ENCODE measurements at regions not wholly inside any gene's neighbourhood (a gene's known extent, or its start where the extent isn't known, plus 50 kb on each side); places are given as distances from the start of the nearest gene placed in this dataset.

DNA sequence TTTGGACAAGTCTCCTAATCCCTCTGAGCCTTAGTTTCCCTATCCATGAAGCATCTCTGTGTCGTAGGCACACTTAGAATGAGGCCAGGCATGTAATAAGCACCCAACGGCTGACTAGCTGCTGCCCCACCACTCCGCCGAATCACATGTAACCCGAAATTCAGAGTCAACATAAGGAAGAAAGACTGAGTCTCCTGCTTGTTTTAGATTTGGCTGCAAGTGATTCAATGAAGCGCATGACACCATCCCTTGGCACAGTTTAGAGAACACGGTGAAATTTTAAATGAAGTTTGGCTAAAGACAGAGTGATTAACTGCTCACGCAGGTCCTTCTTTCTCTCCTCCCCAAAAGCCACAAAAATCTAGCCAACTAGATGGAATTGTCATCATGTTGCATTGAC lies 279.2 kb downstream of the TLE3 start:
- no peak for DNase-seq

GRCh38 chr15:69819371-69819770 lies 278.3 kb downstream of the TLE3 start:
- no peak for DNase-seq

- DNase-seq: peak; percentile 35
Observed at GRCh38 chr15:69820819-69821218, 276.9 kb downstream of the TLE3 start.

GRCh38 chr15:69823223-69823907 lies 274.4 kb downstream of the TLE3 start:
- no peak for DNase-seq

- DNase-seq: no peak
Observed at GRCh38 chr15:69824075-69824876, 273.4 kb downstream of the TLE3 start.

DNA sequence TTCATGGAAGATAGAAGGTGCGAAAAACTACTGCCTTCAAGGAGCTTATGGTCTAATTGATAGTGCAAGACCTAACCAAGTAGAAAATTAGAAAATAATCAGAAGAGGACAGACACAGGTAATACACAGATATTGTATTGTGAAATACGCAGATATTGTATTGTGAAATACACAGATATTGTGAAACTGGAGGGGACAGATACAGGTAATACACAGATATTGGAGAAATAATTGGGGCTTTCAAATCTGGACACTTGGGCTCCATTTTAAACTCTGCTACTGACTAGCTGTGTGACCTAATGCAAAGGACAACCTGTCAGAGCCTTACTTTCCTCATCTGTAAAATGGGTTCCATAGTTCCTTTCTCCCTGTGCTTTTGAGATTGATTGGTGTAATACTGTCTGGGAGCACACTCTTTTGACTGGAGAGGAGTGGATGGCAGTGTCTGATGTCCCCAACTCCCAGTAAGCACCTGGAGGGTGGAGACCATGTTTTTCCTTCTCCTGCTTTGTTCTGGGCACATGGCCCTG lies 272.8 kb downstream of the TLE3 start:
- DNase-seq: no peak

DNA sequence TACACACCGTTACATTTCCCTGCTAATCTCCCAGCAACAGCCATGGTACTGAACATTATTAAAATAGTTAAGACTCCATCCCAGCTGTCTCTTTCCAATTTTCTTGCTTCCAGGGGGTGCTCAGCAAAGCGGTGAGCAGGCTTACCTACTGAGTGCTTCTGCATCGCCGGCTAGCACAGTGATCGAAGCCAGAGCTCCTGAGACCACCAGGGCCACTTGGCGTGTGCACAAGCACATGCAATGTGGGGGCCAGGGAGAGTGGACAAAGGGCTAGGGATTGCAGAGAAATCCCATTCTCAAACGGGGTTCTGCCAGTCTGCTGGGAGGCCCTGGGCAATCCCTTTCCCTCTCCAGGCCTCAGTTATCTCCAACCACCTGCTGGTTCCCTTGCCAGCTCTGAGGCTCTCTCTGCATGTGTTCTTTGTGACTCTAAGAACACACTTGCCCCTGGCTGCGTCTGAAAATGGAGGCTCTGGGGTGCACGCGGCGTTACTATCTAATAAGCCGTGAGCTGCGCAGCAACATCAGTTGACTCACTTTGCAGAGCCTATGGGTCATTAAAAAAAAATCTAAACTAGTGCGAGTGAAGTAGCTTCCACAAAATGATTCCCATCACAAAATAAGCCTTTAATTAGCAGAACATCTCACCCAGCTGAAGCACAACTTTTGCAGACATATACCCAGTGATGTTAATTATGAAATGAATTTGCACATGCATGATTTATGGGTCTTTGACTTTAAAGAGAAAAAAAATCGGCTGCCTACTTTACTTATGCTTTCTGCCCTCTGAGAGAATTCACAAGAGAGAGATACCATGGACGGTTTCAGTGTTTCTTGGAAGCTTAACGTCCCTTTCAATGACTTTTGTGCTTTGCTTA lies 271.5 kb downstream of the TLE3 start:
- DNase-seq: no peak

DNA sequence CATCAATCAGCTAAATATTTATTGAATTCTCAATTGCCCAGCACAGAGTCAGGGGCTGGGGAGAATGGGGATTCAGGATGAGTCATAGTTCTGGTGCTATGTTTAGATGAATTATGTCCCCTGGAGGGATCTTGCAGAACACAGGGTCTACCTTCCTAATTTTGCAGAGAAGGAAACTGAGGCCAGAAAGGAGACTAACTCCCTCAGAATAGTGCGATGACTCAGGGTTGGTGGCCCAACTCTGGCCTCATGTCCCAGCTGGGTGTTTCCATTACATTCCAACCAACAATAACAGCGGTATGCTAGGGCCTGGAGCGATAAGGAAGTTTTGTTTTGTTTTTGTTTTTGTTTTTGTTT lies 270.9 kb downstream of the TLE3 start:
- DNase-seq: no peak

GRCh38 chr15:69827751-69828150 lies 270.0 kb downstream of the TLE3 start:
- no peak for DNase-seq

DNA sequence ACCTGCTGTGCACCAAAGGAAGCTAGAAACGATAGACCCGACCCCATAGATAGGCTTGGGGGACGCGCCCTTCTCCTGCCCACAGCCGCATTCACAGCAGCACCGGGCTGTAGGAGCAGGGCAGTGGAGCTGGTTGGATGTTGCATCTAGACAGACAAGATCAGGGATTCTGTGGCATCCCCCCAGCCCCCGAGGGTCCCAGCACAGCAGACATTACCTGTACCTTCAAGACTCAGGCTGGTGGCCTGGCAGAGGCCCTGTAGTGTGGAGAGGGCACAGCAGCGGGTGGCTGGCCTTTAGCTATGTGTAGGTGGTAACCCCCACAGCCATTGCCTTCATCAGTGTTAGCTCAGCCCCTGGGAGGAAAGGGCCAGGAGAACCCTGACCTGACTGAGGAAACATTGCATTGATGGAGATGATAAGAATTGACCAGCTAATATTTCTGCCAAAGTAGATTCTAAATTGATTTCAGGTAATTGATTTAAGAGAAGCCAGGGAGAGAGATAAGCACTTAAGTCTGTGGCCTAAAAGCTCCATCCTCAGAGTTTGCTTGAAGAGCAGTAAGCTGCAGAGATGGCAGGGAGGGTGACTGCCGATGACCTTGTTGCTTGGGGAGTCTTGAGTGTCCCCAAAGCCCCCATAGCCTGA lies 269.4 kb downstream of the TLE3 start:
- DNase-seq: no peak

GRCh38 chr15:69829974-69830373 lies 267.7 kb downstream of the TLE3 start:
- DNase-seq: no peak

- DNase-seq: peak in 1 of 2 donors; percentile 10
Observed at GRCh38 chr15:69830430-69830829, 267.3 kb downstream of the TLE3 start.

- no peak for DNase-seq
Observed at GRCh38 chr15:69830876-69831275, 266.8 kb downstream of the TLE3 start.

- no peak for DNase-seq
Observed at GRCh38 chr15:69834267-69834666, 263.4 kb downstream of the TLE3 start.

GRCh38 chr15:69834761-69835160 lies 263.0 kb downstream of the TLE3 start:
- DNase-seq: no peak

- no peak for DNase-seq
Observed at GRCh38 chr15:69836048-69836447, 261.7 kb downstream of the TLE3 start.

DNA sequence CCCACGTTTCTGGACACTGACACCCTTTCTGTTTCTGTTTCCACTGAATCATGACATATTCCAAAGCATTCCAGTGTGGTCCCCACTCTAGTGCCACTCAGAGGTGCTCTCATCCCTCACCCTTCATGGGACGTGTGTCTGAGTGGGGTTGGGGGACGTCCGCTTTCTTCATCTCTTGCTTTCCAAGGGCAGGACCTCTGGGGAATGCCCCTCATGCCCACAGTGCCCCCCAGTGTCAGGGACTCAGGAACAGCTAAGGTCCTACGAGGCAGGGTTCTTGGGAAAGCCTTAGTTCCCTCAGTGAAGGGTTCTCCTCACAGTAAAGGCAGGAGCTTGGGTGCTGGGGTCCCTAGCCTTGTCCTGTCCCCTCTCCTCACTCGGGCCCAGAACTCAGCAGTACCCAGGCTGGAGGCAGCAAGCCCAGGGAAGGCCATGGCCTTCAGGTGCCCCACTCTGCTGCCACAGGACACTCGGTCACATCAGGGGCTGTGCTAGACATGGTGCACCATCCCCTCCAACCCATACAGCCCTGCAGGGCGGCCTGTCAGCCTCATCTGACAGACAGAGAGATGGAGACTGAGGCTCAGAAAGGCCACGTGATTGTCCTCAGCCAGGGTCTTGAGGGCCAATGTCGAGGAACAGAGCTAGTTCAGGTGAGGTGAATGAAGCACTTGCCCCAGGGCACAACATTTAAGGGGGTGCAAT lies 261.0 kb downstream of the TLE3 start:
- DNase-seq: no peak

DNA sequence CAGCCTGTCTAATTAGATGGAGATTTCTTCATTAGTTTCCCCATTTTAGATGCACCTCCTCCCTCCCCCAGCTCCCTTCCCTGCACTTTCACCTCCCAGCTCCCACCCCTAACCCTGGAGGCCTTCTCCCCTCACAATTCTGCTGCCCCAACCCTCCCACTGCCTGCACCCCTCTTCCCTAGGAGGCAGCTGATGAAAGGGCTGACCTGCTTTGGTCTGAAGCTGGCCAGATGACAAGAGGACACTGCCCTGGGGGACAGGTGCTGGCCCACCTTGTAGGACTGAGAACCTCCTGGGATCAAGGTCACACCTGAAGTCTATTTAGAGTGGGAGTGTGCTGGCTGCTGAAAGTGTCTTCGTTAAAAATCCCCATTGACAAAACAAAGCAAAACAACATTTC lies 259.4 kb downstream of the TLE3 start:
- DNase-seq: no peak

GRCh38 chr15:69838994-69839393 lies 258.7 kb downstream of the TLE3 start:
- no peak for DNase-seq

DNA sequence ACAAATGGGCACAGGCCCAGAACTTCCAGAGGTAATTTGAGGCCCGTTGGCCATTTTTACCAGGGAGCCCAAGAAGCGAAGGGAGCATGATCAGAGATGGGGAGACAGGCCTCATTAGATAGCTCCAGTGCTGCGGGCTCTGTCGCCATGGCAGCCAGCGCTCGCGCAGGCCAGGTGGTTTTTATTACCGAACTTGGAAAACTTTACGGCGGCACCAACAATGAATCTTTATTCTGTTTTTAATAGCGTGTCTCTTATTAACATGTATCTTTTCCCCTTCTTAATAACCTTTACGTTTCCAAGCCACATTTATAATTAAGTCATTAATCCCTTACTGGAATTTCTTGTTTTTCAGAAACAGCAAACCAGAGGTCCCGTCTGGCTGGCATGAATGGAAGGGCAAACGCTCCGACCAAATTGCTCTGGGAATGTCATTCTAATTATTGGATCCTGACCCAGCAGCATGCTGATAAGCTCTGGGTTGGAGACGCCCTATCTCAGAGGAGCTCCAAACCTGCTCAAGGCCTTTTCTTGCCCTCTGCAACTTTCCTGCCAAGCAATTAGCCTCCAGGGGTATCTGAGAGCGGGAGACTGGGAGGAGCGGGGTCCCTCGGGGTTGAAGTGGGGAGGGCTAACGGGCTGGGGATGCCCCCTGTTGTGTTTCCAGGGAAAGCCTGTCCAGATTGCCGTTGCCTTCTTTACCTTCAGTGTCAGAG lies 256.4 kb downstream of the TLE3 start:
- no peak for DNase-seq

Measured in right lung (tissue), 2 donors.